ENCODE measurements at regions not wholly inside any gene's neighbourhood (a gene's known extent, or its start where the extent isn't known, plus 50 kb on each side); places are given as distances from the start of the nearest gene placed in this dataset.
"Not testable (repeated sequence)": the region's sequence is repeated elsewhere in the genome, so short reads cannot be mapped to it uniquely, and the experiment has no call there.

GRCh38 chr3:145188079-145188770 lies 972.8 kb downstream of the PLOD2 start:
- no peak for DNase-seq (ENCODE audit: low read depth in 4 of 4, low spot score in 2 of 4)

DNA sequence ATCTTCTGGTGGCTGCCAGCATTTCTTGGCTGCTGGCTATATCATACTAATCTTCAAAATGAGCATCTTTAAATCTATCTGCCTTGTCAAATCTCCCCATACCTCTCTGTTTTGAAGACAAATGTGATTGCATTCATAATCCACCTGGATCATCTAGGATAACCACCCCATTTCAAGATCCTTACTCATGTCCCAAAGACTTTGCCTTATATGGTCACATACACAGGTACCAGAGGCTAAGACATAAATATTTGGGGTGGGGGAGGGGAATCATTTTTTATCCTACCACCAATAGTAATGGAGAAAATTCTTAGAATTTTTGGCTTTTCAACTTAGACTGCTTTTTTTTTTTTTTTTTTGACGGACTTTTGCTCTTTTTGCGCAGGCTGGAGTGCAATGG lies 970.8 kb downstream of the PLOD2 start:
- DNase-seq (ENCODE audit: low read depth in 4 of 4, low spot score in 2 of 4): no peak

- DNase-seq (ENCODE audit: low read depth in 4 of 4, low spot score in 2 of 4): no peak
Observed at GRCh38 chr3:145190761-145191160, 970.2 kb downstream of the PLOD2 start.

GRCh38 chr3:145191543-145191942 lies 969.4 kb downstream of the PLOD2 start:
- DNase-seq (ENCODE audit: low read depth in 4 of 4, low spot score in 2 of 4): no peak

DNA sequence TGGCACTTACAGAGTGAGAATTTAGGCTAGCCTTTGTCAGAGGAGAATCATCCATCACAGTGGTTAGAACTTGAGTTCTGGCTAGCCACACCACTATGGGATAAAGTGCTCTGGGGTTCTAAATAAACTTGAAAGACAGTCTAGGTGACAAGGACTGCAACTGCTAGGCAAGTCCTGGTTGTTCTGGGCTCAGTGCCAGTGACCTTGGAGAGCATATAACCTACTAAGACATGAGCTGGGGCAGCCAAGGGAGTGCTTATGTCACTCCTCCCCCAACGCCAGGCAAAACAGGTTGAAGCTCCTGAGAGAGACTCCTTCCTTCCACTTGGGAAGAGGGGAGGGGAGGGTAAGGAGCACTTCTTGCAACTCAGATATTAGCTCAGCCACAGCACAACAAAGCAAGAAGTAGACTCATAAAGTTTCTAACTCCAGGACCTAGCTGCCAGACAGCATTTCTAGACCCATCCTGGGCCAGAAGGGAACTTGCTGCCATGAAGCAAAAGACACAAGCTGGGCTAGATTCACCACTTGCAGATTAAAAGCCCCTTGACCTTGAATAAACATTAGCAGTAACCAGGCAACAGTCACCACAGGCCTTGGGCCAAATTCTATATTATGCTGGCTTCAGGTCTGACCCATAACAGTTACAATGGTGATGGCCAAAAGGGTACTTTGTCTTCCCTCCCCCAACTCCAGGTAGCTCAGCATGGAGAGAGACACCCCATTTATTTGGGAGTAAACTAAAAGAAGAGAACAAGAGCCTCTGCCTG lies 963.7 kb downstream of the PLOD2 start:
- no peak for DNase-seq (ENCODE audit: low read depth in 4 of 4, low spot score in 2 of 4)

DNA sequence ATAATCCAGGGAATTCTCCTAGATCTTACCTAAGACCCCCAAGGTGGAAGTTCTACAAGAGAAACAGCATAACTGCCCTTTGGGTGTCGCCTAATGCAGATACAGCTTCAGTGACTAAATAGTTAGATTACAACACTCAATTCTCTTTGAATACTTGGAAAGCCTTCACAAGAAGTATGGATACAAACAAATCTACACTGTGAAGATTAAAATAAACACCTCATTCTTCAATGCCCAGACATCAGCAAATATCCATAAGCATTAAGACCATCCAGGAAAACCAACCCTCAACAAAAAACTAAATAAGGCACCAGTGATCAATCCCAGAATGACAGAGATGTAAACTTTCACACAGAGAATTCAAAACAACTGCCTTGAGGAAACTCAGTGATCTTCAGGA lies 963.2 kb downstream of the PLOD2 start:
- DNase-seq (ENCODE audit: low read depth in 4 of 4, low spot score in 2 of 4): no peak

- DNase-seq (ENCODE audit: low read depth in 4 of 4, low spot score in 2 of 4): no peak
Observed at GRCh38 chr3:145209561-145209960, 951.4 kb downstream of the PLOD2 start.

DNA sequence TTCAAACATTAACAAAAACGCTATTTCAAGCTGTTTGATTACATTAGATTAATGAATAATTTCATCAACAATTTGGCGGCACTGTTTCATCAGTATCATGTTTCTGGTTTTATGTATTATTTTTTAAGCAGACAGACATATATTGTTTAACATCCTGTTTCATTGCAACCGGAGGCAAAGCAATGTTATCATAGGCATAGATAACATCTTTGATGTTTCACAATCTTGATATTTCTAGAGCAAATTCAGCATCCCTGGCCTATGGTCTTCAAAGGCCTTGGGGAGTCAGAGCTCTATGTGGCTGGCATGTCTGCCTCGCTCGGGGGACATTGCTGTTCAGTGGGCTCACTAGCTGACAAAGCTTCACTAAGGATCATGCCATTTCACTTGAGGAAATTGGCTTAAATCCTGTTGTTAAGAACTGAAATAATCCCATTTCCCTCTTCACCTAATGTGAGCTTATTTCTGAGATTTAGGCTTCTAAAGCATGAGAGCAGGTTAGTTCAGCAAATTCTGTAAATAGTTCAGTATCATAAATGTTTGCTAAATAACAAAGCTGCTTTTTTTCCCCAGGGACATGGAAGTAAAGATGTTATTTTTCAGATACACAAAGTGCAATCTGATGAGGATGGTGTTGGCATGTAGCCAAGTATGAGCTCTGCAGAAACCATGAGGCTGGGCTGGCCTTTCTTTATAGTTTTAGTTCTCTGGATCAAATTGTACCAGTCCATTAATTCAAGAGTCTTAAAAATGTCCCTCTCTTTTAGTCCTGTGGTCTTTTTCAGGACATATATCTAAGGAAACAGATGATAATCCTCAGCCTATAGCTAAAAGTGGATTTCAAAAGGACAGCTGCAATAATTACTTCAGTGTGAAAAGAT lies 941.4 kb downstream of the PLOD2 start:
- peak in 1 of 4 donors; percentile 6 for DNase-seq (ENCODE audit: low read depth in 4 of 4, low spot score in 2 of 4)

DNA sequence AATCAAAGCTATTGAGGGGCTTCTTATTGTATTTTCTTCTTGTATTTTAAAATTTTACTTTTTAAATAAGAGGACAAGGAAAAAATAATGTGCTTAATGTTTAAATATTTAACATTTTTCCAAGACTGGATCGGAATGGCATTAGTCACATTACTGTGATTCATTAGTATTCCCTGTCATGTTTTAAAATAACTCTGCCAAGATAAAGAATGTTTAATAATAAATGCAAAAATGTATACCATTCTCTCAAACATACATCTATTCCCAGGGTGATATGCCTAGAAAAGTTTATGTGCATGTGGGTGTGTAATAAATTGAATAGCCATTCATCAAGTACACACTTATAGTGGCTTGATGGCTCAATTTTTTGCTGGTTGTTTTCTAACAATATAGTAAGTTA lies 936.1 kb downstream of the PLOD2 start:
- DNase-seq (ENCODE audit: low read depth in 4 of 4, low spot score in 2 of 4): no peak

GRCh38 chr3:145243875-145244274 lies 917.1 kb downstream of the PLOD2 start:
- DNase-seq (ENCODE audit: low read depth in 4 of 4, low spot score in 2 of 4): no peak

GRCh38 chr3:145244327-145244726 lies 916.7 kb downstream of the PLOD2 start:
- DNase-seq (ENCODE audit: low read depth in 4 of 4, low spot score in 2 of 4): no peak

- DNase-seq (ENCODE audit: low read depth in 4 of 4, low spot score in 2 of 4): no peak
Observed at GRCh38 chr3:145246291-145246690, 914.7 kb downstream of the PLOD2 start.

- DNase-seq (ENCODE audit: low read depth in 4 of 4, low spot score in 2 of 4): no peak
Observed at GRCh38 chr3:145248928-145249327, 912.1 kb downstream of the PLOD2 start.

GRCh38 chr3:145251311-145251710 lies 909.7 kb downstream of the PLOD2 start:
- no peak for DNase-seq (ENCODE audit: low read depth in 4 of 4, low spot score in 2 of 4)

GRCh38 chr3:145257967-145258366 lies 903.0 kb downstream of the PLOD2 start:
- not testable (repeated sequence) for DNase-seq (ENCODE audit: low read depth in 4 of 4, low spot score in 2 of 4)

GRCh38 chr3:145259166-145259880 lies 901.7 kb downstream of the PLOD2 start:
- DNase-seq (ENCODE audit: low read depth in 4 of 4, low spot score in 2 of 4): no peak

GRCh38 chr3:145263458-145263857 lies 897.5 kb downstream of the PLOD2 start:
- not testable (repeated sequence) for DNase-seq (ENCODE audit: low read depth in 4 of 4, low spot score in 2 of 4)

GRCh38 chr3:145266368-145266767 lies 894.6 kb downstream of the PLOD2 start:
- no peak for DNase-seq (ENCODE audit: low read depth in 4 of 4, low spot score in 2 of 4)

DNA sequence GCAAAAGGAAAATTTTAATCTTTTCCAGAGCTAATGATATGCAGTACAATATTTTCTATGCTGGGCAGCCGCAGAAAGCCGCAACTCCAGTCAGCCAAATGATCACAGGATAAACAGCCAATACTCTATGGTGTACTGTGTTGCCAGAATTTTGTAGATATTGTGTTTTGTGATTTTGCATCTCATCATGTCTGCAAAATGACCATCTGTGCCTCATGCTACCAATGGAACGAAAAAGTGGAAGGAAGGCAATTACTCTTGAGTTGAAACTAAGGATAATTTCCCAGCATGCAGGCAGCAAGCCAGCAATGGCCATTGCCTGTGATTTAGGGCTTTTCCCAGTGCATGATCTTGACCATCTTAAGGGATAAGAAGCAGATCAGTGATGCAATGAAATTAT lies 891.9 kb downstream of the PLOD2 start:
- DNase-seq (ENCODE audit: low read depth in 4 of 4, low spot score in 2 of 4): no peak

GRCh38 chr3:145272684-145273083 lies 888.3 kb downstream of the PLOD2 start:
- peak in 3 of 4 donors; percentile 11 to 19 (median 17) for DNase-seq (ENCODE audit: low read depth in 4 of 4, low spot score in 2 of 4)

GRCh38 chr3:145282505-145282904 lies 878.5 kb downstream of the PLOD2 start:
- no peak for DNase-seq (ENCODE audit: low read depth in 4 of 4, low spot score in 2 of 4)
